Superior temporal gyrus (tissue), 1 donor: ENCODE measurements at regions not wholly inside any gene's neighbourhood (a gene's known extent, or its start where the extent isn't known, plus 50 kb on each side); places are given as distances from the start of the nearest gene placed in this dataset.
"Not testable (repeated sequence)": the region's sequence is repeated elsewhere in the genome, so short reads cannot be mapped to it uniquely, and the experiment has no call there.

Experiments
- DNase-seq: peaks from one replicate; pipeline ENCODE4 v3.0.0-alpha.2; 2016; ENCODE audit errors: extremely low spot score

- DNase-seq, result no peak
These were observed 52.3 kb upstream of the COL5A2 start for GRCh38 chr2:189231719-189232323.

GRCh38 chr2:189232759-189233406 is 53.3 kb upstream of the COL5A2 start:
- no peak for DNase-seq

- no peak for DNase-seq
These were observed 54.0 kb upstream of the COL5A2 start for GRCh38 chr2:189233527-189233926.

GRCh38 chr2:189234991-189235390 is 55.4 kb upstream of the COL5A2 start:
- DNase-seq, result no peak

- no peak for DNase-seq
These were observed 56.5 kb upstream of the COL5A2 start for GRCh38 chr2:189236066-189236465.

GRCh38 chr2:189238903-189239302 is 59.3 kb upstream of the COL5A2 start:
- DNase-seq, result no peak

GRCh38 chr2:189243843-189244242 is 64.3 kb upstream of the COL5A2 start:
- DNase-seq, result not testable (repeated sequence)

- no peak for DNase-seq
These were observed 67.7 kb upstream of the COL5A2 start for GRCh38 chr2:189247276-189247675.

- DNase-seq, result no peak
These were observed 68.6 kb upstream of the COL5A2 start for GRCh38 chr2:189248141-189248540.

GRCh38 chr2:189249171-189249570 is 69.6 kb upstream of the COL5A2 start:
- DNase-seq, result no peak

GRCh38 chr2:189249901-189250300 is 70.3 kb upstream of the COL5A2 start:
- DNase-seq, result no peak

- DNase-seq, result no peak
These were observed 73.6 kb upstream of the COL5A2 start for GRCh38 chr2:189252991-189253675.

GRCh38 chr2:189253836-189254235 is 74.3 kb upstream of the COL5A2 start:
- no peak for DNase-seq

- no peak for DNase-seq
These were observed 74.8 kb upstream of the COL5A2 start for GRCh38 chr2:189254268-189254883.

GRCh38 chr2:189255711-189256110 is 76.2 kb upstream of the COL5A2 start:
- no peak for DNase-seq

GRCh38 chr2:189258616-189259365 is 79.2 kb upstream of the COL5A2 start:
- no peak for DNase-seq

GRCh38 chr2:189260361-189260814 is 80.8 kb upstream of the COL5A2 start:
- no peak for DNase-seq

- no peak for DNase-seq
These were observed 81.9 kb upstream of the COL5A2 start for GRCh38 chr2:189261431-189261841.

GRCh38 chr2:189261916-189262315 is 82.4 kb upstream of the COL5A2 start:
- no peak for DNase-seq

GRCh38 chr2:189265696-189266320 is 86.2 kb upstream of the COL5A2 start:
- no peak for DNase-seq

GRCh38 chr2:189267491-189267890 is 87.9 kb upstream of the COL5A2 start:
- DNase-seq, result no peak
